ENCODE measurements at regions not wholly inside any gene's neighbourhood (a gene's known extent, or its start where the extent isn't known, plus 50 kb on each side); places are given as distances from the start of the nearest gene placed in this dataset.

DNA sequence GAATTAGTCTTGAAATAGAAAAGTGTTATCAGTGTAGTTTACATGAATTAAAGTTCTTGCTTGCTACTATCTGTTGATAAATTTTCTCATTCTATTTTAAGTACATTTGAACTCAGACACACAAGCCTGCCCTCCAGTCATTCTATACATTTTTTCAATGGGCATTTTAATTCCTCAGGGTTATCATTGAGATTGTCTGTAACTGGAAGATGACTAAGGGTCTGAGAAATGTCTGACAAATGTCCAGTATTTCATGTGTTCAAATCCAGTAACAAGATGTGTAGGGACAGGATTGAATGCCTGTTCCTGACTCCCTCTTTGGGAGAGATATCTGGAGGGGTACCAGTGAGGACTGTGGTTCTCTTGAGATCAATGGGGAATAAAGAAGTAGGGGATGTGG, 223.9 kb upstream of the ADAMTSL1 start:
- TF ChIP-seq CTCF (conservative IDR thresholded peaks at IDR 0.05; ENCODE audit: low read depth, low read length), result no peak
- DNase-seq (ENCODE audit: low read depth), result no peak
- H3K4me3 ChIP-seq (ENCODE audit: low read length), result no peak overlapping the region

- no peak for TF ChIP-seq CTCF (conservative IDR thresholded peaks at IDR 0.05; ENCODE audit: low read depth, low read length)
- DNase-seq (ENCODE audit: low read depth), result no peak
Observed at GRCh38 chr9:18253950-18254349, 220.0 kb upstream of the ADAMTSL1 start.

DNA sequence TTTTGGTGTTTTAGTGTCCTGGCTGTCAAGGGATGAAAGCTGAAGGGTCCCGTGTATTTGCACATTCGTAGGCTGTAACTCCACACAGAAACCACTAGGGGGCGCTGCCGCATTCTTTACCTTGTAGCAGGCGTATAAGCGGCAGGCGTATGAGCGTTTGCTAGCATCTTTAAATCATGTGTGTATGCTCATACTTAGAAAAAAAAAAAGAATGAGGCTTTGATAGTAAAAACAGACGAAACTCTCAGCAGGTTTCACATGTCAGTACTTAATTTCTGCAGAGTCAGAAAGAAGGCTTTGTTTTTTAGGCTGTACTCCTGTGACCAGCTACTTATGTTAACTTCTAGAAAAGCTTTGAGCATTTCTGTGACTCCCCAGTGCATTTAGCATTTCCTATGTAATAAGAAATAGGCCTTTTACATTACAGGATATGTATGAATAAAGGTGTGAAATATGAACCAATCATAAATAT, 218.8 kb upstream of the ADAMTSL1 start:
- no peak overlapping the region for H3K4me3 ChIP-seq (ENCODE audit: low read length)
- peak; percentile 36 for DNase-seq (ENCODE audit: low read depth)
- TF ChIP-seq CTCF (conservative IDR thresholded peaks at IDR 0.05; ENCODE audit: low read depth, low read length), result peak; percentile 85

More at GRCh38 chr9:18253950-18254349, 220.0 kb upstream of the ADAMTSL1 start:
- no peak overlapping the region for H3K4me3 ChIP-seq (ENCODE audit: low read length)

DNA sequence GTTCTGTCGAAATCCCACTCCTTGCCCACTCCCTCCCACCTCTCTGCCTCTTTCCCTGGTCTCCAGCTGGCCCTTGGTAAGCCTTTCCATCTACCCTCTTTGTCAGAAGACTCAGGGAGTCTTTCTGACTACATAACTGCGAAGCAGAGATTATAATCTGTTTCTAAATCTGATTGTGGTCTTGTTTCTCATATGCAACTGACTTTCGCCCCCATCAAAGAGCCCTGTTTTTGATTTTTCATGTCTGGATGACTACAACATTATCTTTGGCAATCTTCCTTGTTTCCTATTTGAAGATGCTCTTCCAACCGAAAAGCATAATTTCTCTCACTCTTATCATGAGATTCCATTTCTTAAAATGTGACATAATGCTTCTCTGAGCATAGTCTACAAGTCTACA, 218.2 kb upstream of the ADAMTSL1 start:
- DNase-seq (ENCODE audit: low read depth), result no peak
- TF ChIP-seq CTCF (conservative IDR thresholded peaks at IDR 0.05; ENCODE audit: low read depth, low read length), result no peak

DNA sequence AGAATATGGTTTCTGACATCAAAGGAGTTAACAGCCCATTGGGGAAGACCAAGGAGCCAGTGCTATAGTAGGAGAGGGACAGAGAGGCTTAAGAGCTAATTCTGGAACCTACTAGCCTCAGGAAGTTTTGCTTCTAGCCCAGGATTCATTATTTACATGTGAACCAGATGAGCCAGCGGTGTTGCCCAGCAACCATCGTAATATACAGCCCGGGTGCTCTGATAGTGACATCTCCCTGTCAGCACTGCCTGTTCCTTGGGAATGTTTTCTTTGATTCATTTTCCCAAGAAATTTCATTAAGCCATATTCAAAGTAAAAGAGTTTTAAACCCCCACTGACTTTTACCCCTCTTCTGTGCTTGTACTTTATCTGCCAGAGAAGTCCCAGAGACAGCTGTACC, 217.4 kb upstream of the ADAMTSL1 start:
- no peak for DNase-seq (ENCODE audit: low read depth)
- TF ChIP-seq CTCF (conservative IDR thresholded peaks at IDR 0.05; ENCODE audit: low read depth, low read length), result no peak
- H3K4me3 ChIP-seq (ENCODE audit: low read length), result no peak overlapping the region

More for the DNA sequence above, 218.2 kb upstream of the ADAMTSL1 start:
- H3K4me3 ChIP-seq (ENCODE audit: low read length), result no peak overlapping the region

GRCh38 chr9:18260521-18260920, 213.4 kb upstream of the ADAMTSL1 start:
- DNase-seq (ENCODE audit: low read depth), result no peak
- no peak overlapping the region for H3K4me3 ChIP-seq (ENCODE audit: low read length)
- no peak for TF ChIP-seq CTCF (conservative IDR thresholded peaks at IDR 0.05; ENCODE audit: low read depth, low read length)

DNA sequence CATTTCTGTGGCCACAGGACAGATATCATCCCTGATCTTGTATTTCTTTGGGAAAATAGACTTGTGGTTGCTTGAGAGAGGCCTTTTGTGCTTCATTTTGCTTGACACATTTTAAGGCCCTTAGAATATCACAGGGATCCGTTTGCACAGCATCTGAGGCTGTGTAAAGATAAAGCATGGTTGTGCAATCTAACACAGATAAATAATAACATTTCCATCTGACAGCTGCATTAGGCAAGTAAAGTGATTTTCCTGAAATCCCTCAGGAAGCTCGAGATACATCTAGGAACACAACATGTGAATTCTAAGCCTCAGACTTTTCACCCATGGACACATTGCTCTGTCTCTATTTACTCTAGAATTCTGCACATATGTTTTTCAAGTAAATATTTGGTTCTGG, 212.8 kb upstream of the ADAMTSL1 start:
- no peak for TF ChIP-seq CTCF (conservative IDR thresholded peaks at IDR 0.05; ENCODE audit: low read depth, low read length)

More for the DNA sequence above, 212.8 kb upstream of the ADAMTSL1 start:
- no peak for DNase-seq (ENCODE audit: low read depth)
- H3K4me3 ChIP-seq (ENCODE audit: low read length), result no peak overlapping the region

Measured in retinal pigment epithelial cell (primary cell).